HG03571 (cell line): ENCODE measurements at regions not wholly inside any gene's neighbourhood (a gene's known extent, or its start where the extent isn't known, plus 50 kb on each side); places are given as distances from the start of the nearest gene placed in this dataset.
"Not testable (repeated sequence)": the region's sequence is repeated elsewhere in the genome, so short reads cannot be mapped to it uniquely, and the experiment has no call there.

ENCODE experiments used
- ATAC-seq: cut with Tn5 transposase; IDR thresholded peaks from one replicate; pipeline ENCODE4 v1.9.1; 2021; ENCODE audit not compliant: unreplicated experiment

- not testable (repeated sequence) for ATAC-seq
Observed at GRCh38 chr6:84837068-84837866, 72.9 kb upstream of the TBX18 start.

GRCh38 chr6:84836366-84836765 is 72.0 kb upstream of the TBX18 start:
- no peak for ATAC-seq

- ATAC-seq, result no peak
Observed at GRCh38 chr6:84835340-84835739, 70.9 kb upstream of the TBX18 start.

GRCh38 chr6:84831924-84832323 is 67.5 kb upstream of the TBX18 start:
- not testable (repeated sequence) for ATAC-seq

GRCh38 chr6:84825461-84825860 is 61.1 kb upstream of the TBX18 start:
- ATAC-seq, result no peak

- not testable (repeated sequence) for ATAC-seq
Observed at GRCh38 chr6:84821314-84821713, 56.9 kb upstream of the TBX18 start.

- ATAC-seq, result no peak
Observed at GRCh38 chr6:84816741-84817140, 52.3 kb upstream of the TBX18 start.

- ATAC-seq, result no peak
Observed at GRCh38 chr6:84815896-84816735, 51.7 kb upstream of the TBX18 start.
